ENCODE measurements at regions not wholly inside any gene's neighbourhood (a gene's known extent, or its start where the extent isn't known, plus 50 kb on each side); places are given as distances from the start of the nearest gene placed in this dataset.

DNA sequence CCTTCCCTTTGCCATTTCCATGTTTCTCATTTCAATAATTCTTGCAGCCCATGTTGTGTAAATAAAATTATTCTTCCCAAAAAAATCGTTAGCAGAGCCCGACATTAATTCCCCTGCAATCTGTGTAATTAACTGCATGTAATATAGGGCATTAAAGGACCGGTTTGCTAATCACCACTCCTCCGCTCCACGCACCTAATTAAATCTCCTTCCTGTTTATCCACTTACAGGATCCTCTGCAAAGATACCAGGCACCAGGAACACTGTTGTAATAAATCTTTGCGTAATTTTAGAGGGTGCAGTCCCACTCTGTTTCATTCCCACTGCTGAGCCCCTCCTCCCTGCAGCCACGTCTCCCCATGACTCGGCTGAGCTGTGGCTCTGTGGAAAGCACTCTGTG is 105.0 kb upstream of the PPP1R26 start:
- H3K4me2 ChIP-seq = no peak overlapping the region
- POLR2A ChIA-PET = no interaction called here
- H3K27ac ChIP-seq = no peak overlapping the region
- no peak overlapping the region for H3K4me3 ChIP-seq
- no peak for FAIRE-seq
- DNase-seq (ENCODE audit: low read depth in 1 of 2, low spot score in 1 of 2) = no peak
- no peaks in the 10 kb centered on the region; the same call in 2 of the 3 replicates for H3K4me1 ChIP-seq
- no peak for ATAC-seq
- TF ChIP-seq NR3C1 (IDR thresholded peaks at IDR 0.05) = no peak
- TF ChIP-seq FOXS1 (CRISPR knock-in tag; IDR thresholded peaks at IDR 0.05) = no peak
- TF ChIP-seq HOXB5 (CRISPR knock-in tag; IDR thresholded peaks at IDR 0.05) = no peak
- TF ChIP-seq, protein P1, sequence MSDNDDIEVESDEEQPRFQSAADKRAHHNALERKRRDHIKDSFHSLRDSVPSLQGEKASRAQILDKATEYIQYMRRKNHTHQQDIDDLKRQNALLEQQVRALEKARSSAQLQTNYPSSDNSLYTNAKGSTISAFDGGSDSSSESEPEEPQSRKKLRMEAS (IDR thresholded peaks at IDR 0.05) = no peak
- TF ChIP-seq ZFP36 (IDR thresholded peaks at IDR 0.05; ENCODE audit: borderline replicate concordance, partially characterized antibody) = no peak
- TF ChIP-seq HOXA7 (CRISPR knock-in tag; IDR thresholded peaks at IDR 0.05) = no peak
- TF ChIP-seq, protein P2, sequence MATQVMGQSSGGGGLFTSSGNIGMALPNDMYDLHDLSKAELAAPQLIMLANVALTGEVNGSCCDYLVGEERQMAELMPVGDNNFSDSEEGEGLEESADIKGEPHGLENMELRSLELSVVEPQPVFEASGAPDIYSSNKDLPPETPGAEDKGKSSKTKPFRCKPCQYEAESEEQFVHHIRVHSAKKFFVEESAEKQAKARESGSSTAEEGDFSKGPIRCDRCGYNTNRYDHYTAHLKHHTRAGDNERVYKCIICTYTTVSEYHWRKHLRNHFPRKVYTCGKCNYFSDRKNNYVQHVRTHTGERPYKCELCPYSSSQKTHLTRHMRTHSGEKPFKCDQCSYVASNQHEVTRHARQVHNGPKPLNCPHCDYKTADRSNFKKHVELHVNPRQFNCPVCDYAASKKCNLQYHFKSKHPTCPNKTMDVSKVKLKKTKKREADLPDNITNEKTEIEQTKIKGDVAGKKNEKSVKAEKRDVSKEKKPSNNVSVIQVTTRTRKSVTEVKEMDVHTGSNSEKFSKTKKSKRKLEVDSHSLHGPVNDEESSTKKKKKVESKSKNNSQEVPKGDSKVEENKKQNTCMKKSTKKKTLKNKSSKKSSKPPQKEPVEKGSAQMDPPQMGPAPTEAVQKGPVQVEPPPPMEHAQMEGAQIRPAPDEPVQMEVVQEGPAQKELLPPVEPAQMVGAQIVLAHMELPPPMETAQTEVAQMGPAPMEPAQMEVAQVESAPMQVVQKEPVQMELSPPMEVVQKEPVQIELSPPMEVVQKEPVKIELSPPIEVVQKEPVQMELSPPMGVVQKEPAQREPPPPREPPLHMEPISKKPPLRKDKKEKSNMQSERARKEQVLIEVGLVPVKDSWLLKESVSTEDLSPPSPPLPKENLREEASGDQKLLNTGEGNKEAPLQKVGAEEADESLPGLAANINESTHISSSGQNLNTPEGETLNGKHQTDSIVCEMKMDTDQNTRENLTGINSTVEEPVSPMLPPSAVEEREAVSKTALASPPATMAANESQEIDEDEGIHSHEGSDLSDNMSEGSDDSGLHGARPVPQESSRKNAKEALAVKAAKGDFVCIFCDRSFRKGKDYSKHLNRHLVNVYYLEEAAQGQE (IDR thresholded peaks at IDR 0.05) = no peak
- no peak for TF ChIP-seq KDM5A (IDR thresholded peaks at IDR 0.05)
- TF ChIP-seq RAD21 (conservative IDR thresholded peaks at IDR 0.05 in 1 of 2, IDR thresholded peaks at IDR 0.05 in 1 of 2) = no peak
- no peak for TF ChIP-seq JUN (IDR thresholded peaks at IDR 0.05)
- TF ChIP-seq RNF2 (IDR thresholded peaks at IDR 0.05; ENCODE audit: borderline replicate concordance, low read depth) = no peak
- no peak for TF ChIP-seq SREBF2 (IDR thresholded peaks at IDR 0.05)
- no peak for TF ChIP-seq KDM1A (IDR thresholded peaks at IDR 0.05; ENCODE audit: low read depth)
- TF ChIP-seq CBX2 (IDR thresholded peaks at IDR 0.05; ENCODE audit: borderline replicate concordance, low read depth) = no peak
- TF ChIP-seq, protein P3, sequence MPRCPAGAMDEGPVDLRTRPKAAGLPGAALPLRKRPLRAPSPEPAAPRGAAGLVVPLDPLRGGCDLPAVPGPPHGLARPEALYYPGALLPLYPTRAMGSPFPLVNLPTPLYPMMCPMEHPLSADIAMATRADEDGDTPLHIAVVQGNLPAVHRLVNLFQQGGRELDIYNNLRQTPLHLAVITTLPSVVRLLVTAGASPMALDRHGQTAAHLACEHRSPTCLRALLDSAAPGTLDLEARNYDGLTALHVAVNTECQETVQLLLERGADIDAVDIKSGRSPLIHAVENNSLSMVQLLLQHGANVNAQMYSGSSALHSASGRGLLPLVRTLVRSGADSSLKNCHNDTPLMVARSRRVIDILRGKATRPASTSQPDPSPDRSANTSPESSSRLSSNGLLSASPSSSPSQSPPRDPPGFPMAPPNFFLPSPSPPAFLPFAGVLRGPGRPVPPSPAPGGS (IDR thresholded peaks at IDR 0.05) = no peak
- TF ChIP-seq MYC (IDR thresholded peaks at IDR 0.05; ENCODE audit: borderline replicate concordance, low read length) = no peak
- TF ChIP-seq TFCP2L1 (CRISPR knock-in tag; IDR thresholded peaks at IDR 0.05) = no peak
- no peak for TF ChIP-seq RFX5 (IDR thresholded peaks at IDR 0.05)
- 24% methylated on average over 6 of the region's 8 CpGs for WGBS (ENCODE audit: missing lambda C conversion rate)
- H3K9me3 ChIP-seq = no peaks in the 10 kb centered on the region
- CTCF ChIA-PET = no interaction called here

DNA sequence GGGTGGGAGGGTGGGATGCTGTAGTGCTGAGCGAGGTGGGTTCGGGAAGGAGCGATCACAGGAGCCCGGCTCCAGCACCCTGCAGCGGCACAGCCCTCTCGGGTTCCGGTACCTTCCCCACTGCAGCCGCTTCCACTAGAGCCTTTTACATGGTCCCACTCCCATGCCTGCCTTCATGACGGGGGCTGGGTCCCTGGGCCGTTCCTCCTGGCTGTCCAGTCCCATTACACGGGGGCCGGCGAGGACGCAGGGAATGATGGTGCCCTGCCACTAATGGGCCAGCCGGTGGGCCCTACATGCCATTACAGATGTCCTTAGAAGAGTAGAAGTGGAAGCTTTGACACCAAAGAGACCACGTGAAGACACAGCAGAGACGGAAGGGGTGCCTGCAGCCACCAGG is 104.6 kb upstream of the PPP1R26 start:
- CTCF ChIA-PET = interaction anchor here (1.7 kb wide), 1 partner anchor 38 kb away, joined by 5 read pairs; no protein-coding TSS in a partner anchor
- no peak overlapping the region for H3K4me2 ChIP-seq
- no peak for FAIRE-seq
- H3K4me3 ChIP-seq = no peak overlapping the region
- no peak overlapping the region for H3K27ac ChIP-seq
- no peak for DNase-seq (ENCODE audit: low read depth in 1 of 2, low spot score in 1 of 2)
- ATAC-seq = no peak
- 41% methylated on average over 15 of the region's 17 CpGs for WGBS (ENCODE audit: missing lambda C conversion rate)
- POLR2A ChIA-PET = no interaction called here
- TF ChIP-seq NPAS2 (CRISPR knock-in tag; IDR thresholded peaks at IDR 0.05; ENCODE audit: borderline replicate concordance) = no peak
- TF ChIP-seq ZSCAN20 (CRISPR knock-in tag; IDR thresholded peaks at IDR 0.05) = no peak
- TF ChIP-seq HOXB5 (CRISPR knock-in tag; IDR thresholded peaks at IDR 0.05) = no peak
- TF ChIP-seq CHD4 (IDR thresholded peaks at IDR 0.05; ENCODE audit: borderline replicate concordance) = no peak
- TF ChIP-seq RFX5 (IDR thresholded peaks at IDR 0.05) = no peak
- no peak for TF ChIP-seq BHLHE40 (IDR thresholded peaks at IDR 0.05; ENCODE audit: low read depth, low read length)
- no peak for TF ChIP-seq MAFK (IDR thresholded peaks at IDR 0.05; ENCODE audit: partially characterized antibody)
- TF ChIP-seq MAZ (IDR thresholded peaks at IDR 0.05; ENCODE audit: borderline replicate concordance, low read depth, low read length) = no peak
- TF ChIP-seq GATA3 (IDR thresholded peaks at IDR 0.05; ENCODE audit: borderline replicate concordance) = no peak
- TF ChIP-seq ZNF302 (CRISPR knock-in tag; IDR thresholded peaks at IDR 0.05) = no peak
- TF ChIP-seq FOXS1 (CRISPR knock-in tag; IDR thresholded peaks at IDR 0.05) = no peak
- no peak for TF ChIP-seq TFCP2L1 (CRISPR knock-in tag; IDR thresholded peaks at IDR 0.05)
- TF ChIP-seq CBX2 (IDR thresholded peaks at IDR 0.05; ENCODE audit: borderline replicate concordance, low read depth) = no peak
- TF ChIP-seq FOSL2 (IDR thresholded peaks at IDR 0.05) = no peak
- no peak for TF ChIP-seq FOSL2 (CRISPR knock-in tag; IDR thresholded peaks at IDR 0.05)
- no peak for TF ChIP-seq HDAC2 (IDR thresholded peaks at IDR 0.05)
- TF ChIP-seq EHMT2 (IDR thresholded peaks at IDR 0.05; ENCODE audit: low read depth) = no peak
- no peak for TF ChIP-seq KDM1A (IDR thresholded peaks at IDR 0.05; ENCODE audit: low read depth)
- TF ChIP-seq, protein P4, sequence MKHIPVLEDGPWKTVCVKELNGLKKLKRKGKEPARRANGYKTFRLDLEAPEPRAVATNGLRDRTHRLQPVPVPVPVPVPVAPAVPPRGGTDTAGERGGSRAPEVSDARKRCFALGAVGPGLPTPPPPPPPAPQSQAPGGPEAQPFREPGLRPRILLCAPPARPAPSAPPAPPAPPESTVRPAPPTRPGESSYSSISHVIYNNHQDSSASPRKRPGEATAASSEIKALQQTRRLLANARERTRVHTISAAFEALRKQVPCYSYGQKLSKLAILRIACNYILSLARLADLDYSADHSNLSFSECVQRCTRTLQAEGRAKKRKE (CRISPR knock-in tag; IDR thresholded peaks at IDR 0.05; ENCODE audit: low read depth) = no peak
- no peak for TF ChIP-seq SMC3 (IDR thresholded peaks at IDR 0.05)
- TF ChIP-seq RAD21 (conservative IDR thresholded peaks at IDR 0.05 in 1 of 2, IDR thresholded peaks at IDR 0.05 in 1 of 2) = no peak
- no peaks in the 10 kb centered on the region for H3K9me3 ChIP-seq
- no peaks in the 10 kb centered on the region; the same call in 2 of the 3 replicates for H3K4me1 ChIP-seq

All from A549 (cell line).